ENCODE measurements at regions not wholly inside any gene's neighbourhood (a gene's known extent, or its start where the extent isn't known, plus 50 kb on each side); places are given as distances from the start of the nearest gene placed in this dataset.

DNA sequence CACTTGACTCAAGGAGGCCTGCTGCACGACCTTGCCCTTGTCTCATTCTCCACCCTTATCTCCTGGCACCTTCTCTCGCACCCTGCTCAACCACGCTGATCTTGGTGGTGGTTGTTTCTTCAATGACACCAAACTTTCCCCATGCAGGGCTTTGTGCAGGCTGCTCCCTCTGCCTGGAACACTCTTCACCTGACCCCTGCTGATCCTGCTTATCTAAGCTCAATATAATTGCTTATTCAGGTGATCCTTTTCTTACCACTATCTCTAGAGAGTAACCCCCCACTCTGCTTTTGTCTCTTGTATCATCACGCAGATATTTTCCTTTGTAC, 604.4 kb downstream of the BUD13 start:
- TF ChIP-seq GATA1 (IDR thresholded peaks at IDR 0.05; ENCODE audit: low read depth, low read length), result no peak
- TF ChIP-seq POLR2A (IDR thresholded peaks at IDR 0.05; ENCODE audit: low read length), result no peak
- DNase-seq, result no peak

DNA sequence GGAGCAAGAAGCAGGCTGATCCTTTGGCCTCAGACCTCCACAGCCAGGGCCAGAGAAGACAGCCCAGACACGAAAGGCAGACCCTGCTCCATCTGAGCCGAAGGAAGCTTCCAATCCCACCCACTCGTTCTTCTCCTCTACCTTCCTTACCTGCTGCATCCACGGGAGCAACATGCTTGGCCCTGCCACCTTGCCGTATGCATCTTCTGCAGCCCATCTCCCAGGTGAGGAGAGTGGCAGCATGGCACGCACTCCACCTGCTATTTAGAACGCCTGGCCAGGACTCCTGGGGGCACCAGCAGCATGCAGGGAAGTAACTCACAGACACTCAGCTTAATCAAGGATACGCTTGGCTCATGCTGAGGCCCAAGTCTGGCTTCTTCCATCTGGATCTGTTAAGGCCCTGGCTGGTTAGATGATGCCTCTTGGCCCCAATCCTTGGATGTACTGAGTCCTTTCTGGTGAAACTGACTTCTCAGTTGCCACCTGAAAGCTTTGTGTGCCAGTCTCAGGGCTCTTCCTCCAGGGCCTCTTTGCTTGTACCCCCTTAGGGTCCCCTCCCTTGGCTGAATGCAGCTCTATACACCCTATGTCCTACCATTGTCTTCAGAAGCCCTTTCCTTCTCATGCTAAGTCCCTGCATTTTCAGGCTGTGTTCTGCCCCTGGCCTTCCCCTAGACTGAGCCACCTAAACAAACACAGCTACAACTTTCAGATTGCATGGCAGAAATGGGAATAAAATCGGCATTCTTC, 604.9 kb downstream of the BUD13 start:
- DNase-seq, result no peak
- TF ChIP-seq GATA1 (IDR thresholded peaks at IDR 0.05; ENCODE audit: low read depth, low read length) (no peak), POLR2A (IDR thresholded peaks at IDR 0.05; ENCODE audit: low read length) (no peak)

DNA sequence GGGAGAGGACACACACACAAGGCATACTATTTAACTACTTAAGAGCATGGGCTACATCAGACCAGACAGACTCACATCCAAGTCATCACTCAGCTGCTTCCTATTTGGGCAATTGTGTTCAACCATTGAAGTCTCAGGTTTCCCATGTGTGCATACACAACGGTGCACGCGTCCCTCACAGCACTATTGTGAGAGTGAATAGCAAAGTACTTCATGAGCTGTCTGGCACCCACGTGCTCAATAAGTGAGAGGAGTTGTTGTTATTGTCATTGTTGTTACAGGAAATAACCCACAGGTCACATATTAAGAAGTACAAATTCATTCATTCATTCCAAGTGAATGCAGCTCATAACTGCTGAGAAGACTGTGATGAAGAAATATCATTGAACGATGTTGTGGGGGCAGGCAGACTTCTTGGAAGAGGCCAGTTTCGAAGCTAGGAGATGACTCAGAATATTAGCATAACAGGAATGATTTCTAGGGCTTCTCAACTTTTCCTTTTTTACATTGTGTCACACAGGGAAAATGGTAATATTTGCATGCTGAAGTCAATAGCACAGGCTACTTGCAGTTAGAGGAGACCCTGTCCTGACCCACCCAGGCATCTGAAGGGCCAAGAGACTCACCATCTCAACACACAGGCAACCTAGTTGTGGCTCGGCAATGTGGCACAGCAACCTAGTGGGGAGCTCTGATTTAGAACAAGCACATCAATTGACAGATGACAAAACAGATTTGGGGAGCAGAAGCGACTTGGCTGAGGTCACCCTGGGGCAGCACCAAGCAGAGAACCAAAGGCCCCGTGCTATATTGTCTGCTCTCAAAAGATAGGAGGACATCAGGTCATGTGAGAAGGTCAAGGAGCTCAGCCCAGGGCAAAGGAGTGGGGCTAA, 606.0 kb downstream of the BUD13 start:
- TF ChIP-seq POLR2A (IDR thresholded peaks at IDR 0.05; ENCODE audit: low read length), result no peak
- TF ChIP-seq GATA1 (IDR thresholded peaks at IDR 0.05; ENCODE audit: low read depth, low read length), result no peak
- no peak for DNase-seq

- DNase-seq, result no peak
- TF ChIP-seq POLR2A (IDR thresholded peaks at IDR 0.05; ENCODE audit: low read length), result no peak
- no peak for TF ChIP-seq GATA1 (IDR thresholded peaks at IDR 0.05; ENCODE audit: low read depth, low read length)
Measured at GRCh38 chr11:116164843-116165242, 607.9 kb downstream of the BUD13 start.

DNA sequence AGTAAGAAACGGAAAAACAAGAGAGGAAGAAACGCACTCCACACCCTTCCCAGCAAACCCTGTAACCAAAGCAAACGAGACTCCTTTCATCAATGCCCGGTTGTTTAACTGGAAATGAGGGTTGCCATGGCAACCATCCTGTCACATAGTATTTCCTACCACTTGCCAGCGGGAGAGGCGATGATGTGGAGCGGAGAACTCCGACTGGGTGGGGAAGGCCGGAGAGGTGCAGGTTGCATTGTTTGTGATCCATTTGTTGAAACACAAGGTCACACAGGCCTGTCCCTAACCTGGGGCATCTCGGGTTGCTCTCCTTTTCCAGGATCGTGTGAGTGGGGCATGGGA, 609.9 kb downstream of the BUD13 start:
- TF ChIP-seq POLR2A (IDR thresholded peaks at IDR 0.05; ENCODE audit: low read length), result no peak
- no peak for TF ChIP-seq GATA1 (IDR thresholded peaks at IDR 0.05; ENCODE audit: low read depth, low read length)
- no peak for DNase-seq

DNA sequence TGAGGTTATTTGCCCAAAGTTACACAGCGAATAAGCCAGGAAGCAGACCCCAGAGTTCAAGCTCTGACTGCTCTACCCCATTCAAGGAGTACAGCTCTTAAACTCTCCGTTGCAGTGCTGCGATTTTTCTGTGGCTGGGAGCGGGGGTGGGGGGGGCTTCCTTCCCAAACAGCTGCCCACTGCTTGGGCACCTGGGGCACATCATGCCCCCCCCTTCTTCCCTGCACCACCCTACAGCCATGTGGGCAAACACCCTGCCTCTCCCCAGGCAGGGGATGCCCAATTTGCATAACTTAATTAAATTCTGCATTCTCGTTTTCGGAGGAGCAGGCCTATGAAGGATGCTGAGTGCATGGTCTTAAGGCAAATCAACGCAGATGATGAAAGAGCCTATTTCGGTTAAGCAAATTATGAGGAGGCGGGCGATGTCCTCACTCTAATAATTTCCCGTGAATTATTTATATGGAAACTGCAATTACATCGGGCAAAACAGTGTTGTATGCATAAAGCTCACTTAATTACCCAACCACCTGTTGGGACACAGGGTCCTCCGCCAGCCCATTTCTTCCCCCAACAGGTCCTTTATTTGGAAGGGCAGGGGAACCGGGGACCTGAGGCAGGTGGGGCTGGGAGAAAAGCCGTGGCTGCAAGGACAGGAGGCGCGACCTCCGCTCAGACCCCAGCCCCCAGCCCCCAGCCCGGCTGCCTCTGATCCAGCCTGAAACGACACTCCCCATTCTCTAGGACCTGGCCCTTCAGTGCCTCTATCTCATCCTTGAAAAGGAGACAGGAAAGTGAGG, 610.5 kb downstream of the BUD13 start:
- TF ChIP-seq GATA1 (IDR thresholded peaks at IDR 0.05; ENCODE audit: low read depth, low read length), result no peak
- TF ChIP-seq POLR2A (IDR thresholded peaks at IDR 0.05; ENCODE audit: low read length), result no peak
- no peak for DNase-seq

DNA sequence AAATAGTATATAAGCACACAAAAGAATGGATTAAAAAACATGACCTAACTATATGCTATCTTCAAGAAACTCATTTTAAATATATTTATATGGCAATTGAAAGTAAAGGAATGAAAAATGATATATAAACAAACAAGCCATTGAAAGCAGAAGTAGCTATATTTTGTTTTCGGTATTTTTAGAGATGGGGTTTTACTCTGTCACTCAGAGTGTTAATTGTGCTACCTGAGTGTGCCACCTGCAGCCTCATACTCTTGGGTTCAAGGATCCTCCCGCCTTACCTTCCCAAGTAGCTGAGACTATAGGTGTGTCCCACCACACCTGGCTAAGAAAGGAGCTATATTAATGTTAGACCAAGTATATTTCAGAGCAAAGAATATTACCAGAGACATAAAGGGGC, 624.1 kb downstream of the BUD13 start:
- DNase-seq, result no peak
- TF ChIP-seq POLR2A (IDR thresholded peaks at IDR 0.05; ENCODE audit: low read length), result no peak
- TF ChIP-seq GATA1 (IDR thresholded peaks at IDR 0.05; ENCODE audit: low read depth, low read length), result no peak

DNA sequence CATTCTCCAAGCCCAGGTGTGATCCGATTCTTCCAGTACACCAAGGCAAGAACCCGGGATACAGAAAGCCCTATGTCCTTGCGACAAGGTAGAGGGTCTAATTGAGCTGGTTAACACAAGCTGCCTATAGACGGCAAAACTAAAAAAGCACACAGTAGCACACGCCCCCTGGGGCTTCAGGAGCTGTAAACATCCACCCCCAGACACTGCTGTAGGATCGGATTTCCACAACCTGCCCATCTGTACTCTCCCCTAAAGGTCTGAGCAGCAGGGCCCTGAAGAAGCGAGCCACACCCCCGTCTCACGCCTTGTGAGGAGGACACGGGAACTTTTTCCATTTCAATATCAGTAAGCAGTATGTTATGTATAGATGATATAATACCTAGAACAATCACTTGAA, 624.7 kb downstream of the BUD13 start:
- TF ChIP-seq POLR2A (IDR thresholded peaks at IDR 0.05; ENCODE audit: low read length) (no peak), GATA1 (IDR thresholded peaks at IDR 0.05; ENCODE audit: low read depth, low read length) (no peak)
- DNase-seq, result no peak

- TF ChIP-seq GATA1 (IDR thresholded peaks at IDR 0.05; ENCODE audit: low read depth, low read length), result no peak
- TF ChIP-seq POLR2A (IDR thresholded peaks at IDR 0.05; ENCODE audit: low read length), result no peak
Measured at GRCh38 chr11:116145187-116145865, 627.5 kb downstream of the BUD13 start.

GRCh38 chr11:116144387-116144958, 628.3 kb downstream of the BUD13 start:
- TF ChIP-seq GATA1 (IDR thresholded peaks at IDR 0.05; ENCODE audit: low read depth, low read length) (no peak), POLR2A (IDR thresholded peaks at IDR 0.05; ENCODE audit: low read length) (no peak)
- no peak for DNase-seq

More at GRCh38 chr11:116145187-116145865, 627.5 kb downstream of the BUD13 start:
- DNase-seq, result no peak

DNA sequence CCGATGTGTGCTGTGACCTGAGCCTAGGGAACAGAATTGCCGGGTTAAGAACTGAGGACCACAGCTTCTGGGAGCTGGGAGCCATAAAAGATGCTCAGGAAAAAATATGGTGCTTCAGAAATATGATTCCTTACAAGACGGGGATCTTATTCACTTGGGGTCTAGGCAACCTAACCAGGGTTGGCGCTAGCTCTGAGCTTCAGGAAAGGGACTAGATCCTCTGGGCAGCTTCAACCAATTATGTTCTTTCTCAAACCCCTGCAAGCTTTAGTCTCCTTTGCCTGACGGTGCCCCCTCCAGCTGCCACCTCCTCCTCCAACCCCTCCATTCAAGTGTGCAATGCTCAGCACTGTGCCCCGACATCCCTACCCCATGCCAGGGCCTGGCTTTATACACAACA, 634.1 kb upstream of the CADM1 start:
- DNase-seq, result no peak

GRCh38 chr11:116137753-116138152, 633.5 kb upstream of the CADM1 start:
- no peak for DNase-seq

More for the DNA sequence above, 634.1 kb upstream of the CADM1 start:
- TF ChIP-seq POLR2A (IDR thresholded peaks at IDR 0.05; ENCODE audit: low read length) (no peak), GATA1 (IDR thresholded peaks at IDR 0.05; ENCODE audit: low read depth, low read length) (no peak)

DNA sequence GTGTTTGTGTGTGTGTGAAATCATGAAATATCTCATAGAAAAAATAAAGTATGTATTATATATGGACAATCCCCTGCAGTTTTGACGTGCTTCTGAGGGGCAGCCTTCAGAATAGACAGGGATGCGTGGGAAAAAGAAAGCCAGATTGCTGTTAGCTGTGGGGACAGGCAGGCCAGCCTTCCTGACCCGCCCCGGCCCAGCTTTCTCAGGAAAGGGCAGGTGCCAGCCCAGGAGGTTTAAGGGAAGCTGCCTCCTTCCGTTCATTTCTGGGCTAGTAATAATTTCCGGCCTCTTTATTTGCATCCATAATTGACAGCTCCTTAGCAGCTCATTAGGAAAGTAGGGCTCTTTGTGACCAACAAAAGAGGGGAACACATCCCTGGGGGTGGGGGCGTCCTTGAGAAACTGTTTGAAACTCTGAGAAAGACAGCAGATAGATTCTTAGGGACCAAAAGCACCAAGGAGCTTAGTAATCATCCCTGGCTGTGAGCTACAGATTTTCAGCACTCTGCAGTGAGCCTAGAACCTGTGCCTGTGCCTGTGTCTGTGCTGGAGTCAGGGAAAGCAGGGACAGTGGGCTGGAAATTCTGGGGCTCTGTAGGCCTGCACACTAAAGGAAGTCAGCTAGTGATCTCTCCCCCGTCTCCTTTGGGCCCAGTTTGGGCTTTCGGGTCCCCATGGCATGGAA, 632.9 kb upstream of the CADM1 start:
- TF ChIP-seq POLR2A (IDR thresholded peaks at IDR 0.05; ENCODE audit: low read length) (no peak), GATA1 (IDR thresholded peaks at IDR 0.05; ENCODE audit: low read depth, low read length) (no peak)
- no peak for DNase-seq

More at GRCh38 chr11:116137753-116138152, 633.5 kb upstream of the CADM1 start:
- TF ChIP-seq POLR2A (IDR thresholded peaks at IDR 0.05; ENCODE audit: low read length), result no peak
- TF ChIP-seq GATA1 (IDR thresholded peaks at IDR 0.05; ENCODE audit: low read depth, low read length), result no peak

All from erythroblast (primary cell).